Activated naive CD4-positive, alpha-beta T cell treated with anti-CD3 and anti-CD28 coated beads for 36 hours (primary cell): ENCODE measurements at regions not wholly inside any gene's neighbourhood (a gene's known extent, or its start where the extent isn't known, plus 50 kb on each side); places are given as distances from the start of the nearest gene placed in this dataset.

Source experiments
- CTCF ChIA-PET: fragments of 350-600 bp; sonication (Branson Sonifier 250); formaldehyde crosslinking; loops from one replicate; lab custom pipeline; 2021; ENCODE audit warnings: antibody characterized with exemption; lab: Charles Lee
- DNase-seq: peaks from one replicate; pipeline ENCODE4 v3.0.0-alpha.2; 2020
- H3K27ac Mint-ChIP-seq: one replicate; pipeline ENCODE4 v1.8.0; 2021; ENCODE audit warnings: mild to moderate bottlenecking, mixed read lengths
- H3K27me3 Mint-ChIP-seq: one replicate; pipeline ENCODE4 v1.8.0; 2021; ENCODE audit warnings: low read depth, mixed read lengths
- H3K36me3 Mint-ChIP-seq: one replicate; pipeline ENCODE4 v1.8.0; 2021; ENCODE audit warnings: low read depth, mixed read lengths
- H3K4me1 Mint-ChIP-seq: one replicate; pipeline ENCODE4 v1.8.0; 2021; ENCODE audit warnings: low read depth, mixed read lengths
- H3K4me3 Mint-ChIP-seq: one replicate; pipeline ENCODE4 v1.8.0; 2021; ENCODE audit warnings: mild to moderate bottlenecking, moderate library complexity, mixed read lengths
- H3K9me3 Mint-ChIP-seq: one replicate; pipeline ENCODE4 v1.8.0; 2021; ENCODE audit warnings: mixed read lengths
- intact Hi-C: fragments of 100-400 bp; cut with micrococcal nuclease; formaldehyde crosslinking; loops from one replicate; pipeline ENCODE4 v1.15.1; 2023

DNA sequence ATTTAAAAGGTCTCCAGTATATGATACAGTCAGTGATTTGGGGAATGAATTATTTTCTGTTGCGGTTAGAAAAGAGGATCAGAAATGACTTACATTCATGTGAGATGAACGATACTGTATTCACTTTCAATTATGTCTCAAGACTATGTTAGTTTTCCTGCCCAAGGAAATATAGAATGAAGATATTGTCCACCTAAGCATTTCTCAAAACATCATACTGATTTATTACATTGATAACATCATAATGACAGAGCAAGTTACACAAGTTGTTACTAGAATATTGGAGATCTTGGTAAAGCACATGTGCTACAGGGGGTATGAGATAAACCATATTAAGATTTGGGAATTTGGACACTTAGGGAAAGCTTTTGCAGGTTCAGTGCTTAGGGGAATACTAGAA is 67.8 kb upstream of the OR9G4 start:
- Mint-ChIP-seq H3K27me3 (no peaks in the 10 kb centered on the region), H3K36me3 (no peaks in the 10 kb centered on the region), H3K27ac (no peak overlapping the region), H3K4me3 (no peak overlapping the region), H3K4me1 (no peaks in the 10 kb centered on the region), H3K9me3 (no peaks in the 10 kb centered on the region)
- DNase-seq: no peak
- CTCF ChIA-PET: interaction anchor here (0.7 kb wide), 1 partner anchor 125 kb away, joined by 3 read pairs; no protein-coding TSS in a partner anchor
- intact Hi-C loops: no loop called here

DNA sequence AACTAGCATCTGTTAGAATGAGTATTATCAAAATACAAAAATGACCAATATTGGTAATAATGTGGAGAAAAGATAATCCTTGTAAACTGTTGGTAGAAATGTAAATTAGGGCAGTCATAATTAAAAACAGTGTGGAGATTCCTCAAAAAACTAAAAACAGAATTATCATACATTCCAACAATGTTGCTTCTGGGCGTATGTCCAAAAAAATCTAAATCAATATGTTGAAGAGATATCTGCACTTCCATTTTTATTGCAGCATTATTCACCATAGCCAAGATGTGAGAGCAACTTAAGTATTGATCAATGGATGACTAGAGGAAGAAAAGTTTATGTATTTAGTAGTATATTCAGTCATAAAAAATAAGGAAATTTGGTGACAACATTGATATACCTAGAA is 59.8 kb upstream of the OR9G4 start:
- DNase-seq: no peak
- H3K27me3 Mint-ChIP-seq: no peaks in the 10 kb centered on the region

DNA sequence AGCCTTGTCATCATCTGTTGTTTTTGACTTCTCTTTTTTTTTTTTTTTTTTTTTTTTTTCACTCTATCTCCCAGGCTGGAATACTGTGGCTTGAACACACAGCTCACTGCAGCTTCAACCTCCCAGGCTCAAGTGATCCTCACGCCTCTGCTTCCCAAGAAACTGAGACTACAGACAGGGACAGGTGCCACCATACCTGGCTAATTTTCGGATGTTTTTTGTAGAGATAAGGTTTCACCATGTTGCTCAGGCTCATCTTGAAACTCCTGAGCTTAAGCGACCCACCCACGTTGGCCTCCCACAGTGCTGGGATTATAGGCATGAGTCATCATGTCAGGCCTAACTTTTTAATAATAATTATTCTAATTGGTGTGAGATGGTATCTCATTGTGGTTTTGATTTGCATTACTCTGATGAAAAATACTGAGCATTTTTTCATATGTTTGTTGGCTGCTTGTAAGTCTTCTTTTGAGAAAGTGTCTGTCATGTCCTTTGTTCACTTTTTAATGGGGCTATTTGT is 51.3 kb upstream of the OR9G4 start:
- Mint-ChIP-seq H3K4me3 (no peak overlapping the region), H3K36me3 (no peaks in the 10 kb centered on the region), H3K27me3 (no peaks in the 10 kb centered on the region), H3K27ac (no peak overlapping the region), H3K4me1 (no peaks in the 10 kb centered on the region), H3K9me3 (no peaks in the 10 kb centered on the region)
- no peak for DNase-seq
- CTCF ChIA-PET: no interaction called here
- intact Hi-C loops: no loop called here

More for the DNA sequence above, 59.8 kb upstream of the OR9G4 start:
- CTCF ChIA-PET: no interaction called here
- no peak overlapping the region for H3K4me3 Mint-ChIP-seq
- no peaks in the 10 kb centered on the region for H3K36me3 Mint-ChIP-seq
- no peaks in the 10 kb centered on the region for H3K9me3 Mint-ChIP-seq
- H3K27ac Mint-ChIP-seq: no peak overlapping the region
- H3K4me1 Mint-ChIP-seq: no peaks in the 10 kb centered on the region
- intact Hi-C loops: no loop called here
